Astrocyte (in vitro differentiated cells and primary cell): ENCODE measurements at regions not wholly inside any gene's neighbourhood (a gene's known extent, or its start where the extent isn't known, plus 50 kb on each side); places are given as distances from the start of the nearest gene placed in this dataset.

Source experiments
- CTCF ChIP-seq: IDR thresholded peaks from 2 replicates; pipeline ENCODE4 v1.5.1; 2011; ENCODE audit warnings: low read depth, mild to moderate bottlenecking, inconsistent platforms, low read length, moderate library complexity; ENCODE audit not compliant: insufficient read depth
- EZH2 ChIP-seq: IDR thresholded peaks from 2 replicates; pipeline ENCODE4 v1.6.1; 2012; ENCODE audit warnings: mild to moderate bottlenecking, low read length, inconsistent platforms; ENCODE audit not compliant: insufficient read depth

- no peak for TF ChIP-seq CTCF
- TF ChIP-seq EZH2, result no peak
Measured at GRCh38 chr18:24877066-24877465, 416.6 kb downstream of the HRH4 start.
